CD14-positive monocyte (primary cell): ENCODE measurements at regions not wholly inside any gene's neighbourhood (a gene's known extent, or its start where the extent isn't known, plus 50 kb on each side); places are given as distances from the start of the nearest gene placed in this dataset.

Experiments
- DNase-seq, 3 donors: peaks; one replicate each; pipeline ENCODE4 v3.0.0-alpha.2; 2011 to 2022
- H2AFZ ChIP-seq: 2 replicates; pipeline ENCODE4 v1.6.0; 2012; ENCODE audit warnings: mild to moderate bottlenecking, low read depth, low read length, inconsistent platforms; ENCODE audit not compliant: insufficient read depth, poor library complexity, severe bottlenecking
- H3K27ac ChIP-seq, 2 donors: 1 replicate in 1 of 2; 2 replicates in 1 of 2; pipeline ENCODE4 v1.5.1; 2012 to 2013; ENCODE audit warnings: low read length in 2 of 2, control low read depth in 1 of 2, inconsistent platforms in 1 of 2, low read depth in 1 of 2, mild to moderate bottlenecking in 1 of 2
- H3K27me3 ChIP-seq, 2 donors: one replicate each; pipeline versions ENCODE4 v1.6.0 to v1.6.1; 2011 to 2013; ENCODE audit warnings: low read length in 2 of 2; ENCODE audit not compliant: control insufficient read depth in 2 of 2, insufficient read depth in 2 of 2
- H3K36me3 ChIP-seq, 2 donors: replicated peaks in 1 of 2; 1 replicate in 1 of 2; 2 replicates in 1 of 2; pipeline versions ENCODE4 v1.5.1 to v1.6.1; 2012 to 2013; ENCODE audit warnings: low read length in 2 of 2, control low read depth in 1 of 2, inconsistent platforms in 1 of 2, mild to moderate bottlenecking in 1 of 2; ENCODE audit not compliant: insufficient read depth in 2 of 2, control insufficient read depth in 1 of 2
- H3K4me1 ChIP-seq, 2 donors: 1 replicate in 1 of 2; 2 replicates in 1 of 2; pipeline versions ENCODE4 v1.5.1 to v1.6.1; 2012 to 2013; ENCODE audit warnings: low read length in 2 of 2, control low read depth in 1 of 2, inconsistent platforms in 1 of 2, mild to moderate bottlenecking in 1 of 2, moderate library complexity in 1 of 2; ENCODE audit not compliant: insufficient read depth in 2 of 2, control insufficient read depth in 1 of 2
- H3K4me2 ChIP-seq: replicated peaks from 2 replicates; pipeline ENCODE3; 2012; ENCODE audit warnings: low read length, moderate library complexity, mild to moderate bottlenecking; ENCODE audit not compliant: poor library complexity, severe bottlenecking; ENCODE audit errors: extremely low read depth
- H3K4me3 ChIP-seq, 3 experiments: fragments of 200-600 bp in 1 of 3; sonication (generic) in 1 of 3; replicated peaks in 1 of 3; 1 replicate in 2 of 3; 2 replicates in 1 of 3; pipeline ENCODE4 v1.5.1; 2011 to 2013; ENCODE audit warnings: low read length in 3 of 3, mild to moderate bottlenecking in 3 of 3, control low read depth in 2 of 3, low read depth in 2 of 3, inconsistent platforms in 1 of 3, moderate library complexity in 1 of 3
- H3K79me2 ChIP-seq: 2 replicates; pipeline ENCODE4 v1.6.0; 2012; ENCODE audit warnings: mild to moderate bottlenecking, control low read depth, inconsistent platforms, low read length, moderate library complexity; ENCODE audit not compliant: insufficient read depth
- H3K9ac ChIP-seq: 2 replicates; pipeline ENCODE4 v1.6.0; 2017; ENCODE audit warnings: low read length, mild to moderate bottlenecking; ENCODE audit not compliant: insufficient read depth, poor library complexity, severe bottlenecking
- H3K9me3 ChIP-seq, 2 donors: replicated peaks in 1 of 2; 1 replicate in 1 of 2; 2 replicates in 1 of 2; pipeline versions ENCODE4 v1.5.1 to v1.6.1; 2012 to 2013; ENCODE audit warnings: low read length in 2 of 2, control low read depth in 1 of 2; ENCODE audit not compliant: control insufficient read depth in 1 of 2, insufficient read depth in 1 of 2
- H4K20me1 ChIP-seq: 2 replicates; pipeline ENCODE4 v1.6.0; 2012; ENCODE audit warnings: mild to moderate bottlenecking, low read length, control low read depth, moderate library complexity; ENCODE audit not compliant: insufficient read depth
- H3K27ac Mint-ChIP-seq, 7 donors: one replicate each; pipeline ENCODE4 v1.8.0; 2020; ENCODE audit warnings: mild to moderate bottlenecking in 7 of 7, mixed read lengths in 7 of 7, moderate library complexity in 6 of 7, inconsistent platforms in 2 of 7
- H3K27me3 Mint-ChIP-seq, 3 donors: one replicate each; pipeline ENCODE4 v1.8.0; 2021 to 2022; ENCODE audit warnings: low read depth in 3 of 3, mild to moderate bottlenecking in 3 of 3, mixed read lengths in 3 of 3, moderate library complexity in 3 of 3, inconsistent platforms in 1 of 3
- H3K36me3 Mint-ChIP-seq, 2 donors: one replicate each; pipeline ENCODE4 v1.8.0; 2020; ENCODE audit warnings: mixed read lengths in 2 of 2, inconsistent platforms in 1 of 2, mild to moderate bottlenecking in 1 of 2
- H3K4me1 Mint-ChIP-seq: one replicate; pipeline ENCODE4 v1.8.0; 2020; ENCODE audit warnings: mild to moderate bottlenecking, mixed read lengths
- H3K4me3 Mint-ChIP-seq, 2 donors: one replicate each; pipeline ENCODE4 v1.8.0; 2020; ENCODE audit warnings: mild to moderate bottlenecking in 2 of 2, mixed read lengths in 2 of 2, moderate library complexity in 1 of 2
- H3K9me3 Mint-ChIP-seq, 7 donors: one replicate each; pipeline ENCODE4 v1.8.0; 2020 to 2022; ENCODE audit warnings: mixed read lengths in 7 of 7, mild to moderate bottlenecking in 6 of 7, moderate library complexity in 6 of 7, inconsistent platforms in 2 of 7
- CTCF ChIP-seq: fragments of 200-600 bp; IDR thresholded peaks from one replicate; pipeline ENCODE4 v1.8.0; 2022; ENCODE audit warnings: antibody characterized with exemption, mild to moderate bottlenecking
- WGBS: methylation state at CpG from one replicate; pipeline ENCODE4 v1.1.5; 2013; ENCODE audit warnings: missing lambda C conversion rate; ENCODE audit not compliant: insufficient coverage; 5-methylcytosine and 5-hydroxymethylcytosine counted together
- intact Hi-C, 2 donors: fragments of 100-400 bp; cut with micrococcal nuclease; formaldehyde crosslinking; loops; one replicate each; pipeline versions ENCODE4 v1.15.0 to v1.15.1; 2023

- no peak for TF ChIP-seq CTCF
- Mint-ChIP-seq H3K27me3 (peaks cover 0 to 3% (median 2%) of the 10 kb centered on the region in 3 donors), H3K4me3 (no peak overlapping the region), H3K4me1 (no peaks in the 10 kb centered on the region), H3K27ac (no peak overlapping the region), H3K36me3 (no peaks in the 10 kb centered on the region), H3K9me3 (peaks cover 0 to 8% (median 5%) of the 10 kb centered on the region in 7 donors)
- Histone ChIP-seq H3K27ac (no peak overlapping the region), H2AFZ (no peak overlapping the region), H3K4me2 (no peak overlapping the region), H3K4me3 (no peak overlapping the region), H3K36me3 (no peaks in the 10 kb centered on the region), H3K79me2 (no peaks in the 10 kb centered on the region), H3K9ac (no peak overlapping the region), H4K20me1 (no peaks in the 10 kb centered on the region), H3K4me1 (no peaks in the 10 kb centered on the region), H3K27me3 (no peaks in the 10 kb centered on the region), H3K9me3 (peaks cover 0 to 3% of the 10 kb centered on the region in 2 donors)
- intact Hi-C loops, result no loop called here
- no CpG with 5 or more reads among the region's 4 CpGs for WGBS
- DNase-seq, result no peak
Measured at GRCh38 chr2:66834859-66835258, 399.9 kb downstream of the MEIS1 start.

- no peaks in the 10 kb centered on the region for H3K36me3 Mint-ChIP-seq
- Histone ChIP-seq H3K27me3 (no peaks in the 10 kb centered on the region), H3K4me1 (no peaks in the 10 kb centered on the region), H3K4me3 (no peak overlapping the region), H3K9ac (no peak overlapping the region), H2AFZ (no peak overlapping the region), H3K27ac (no peak overlapping the region), H3K79me2 (no peaks in the 10 kb centered on the region), H3K9me3 (no peaks in the 10 kb centered on the region), H3K36me3 (no peaks in the 10 kb centered on the region), H4K20me1 (no peaks in the 10 kb centered on the region), H3K4me2 (no peak overlapping the region)
- H3K4me1 Mint-ChIP-seq, result no peaks in the 10 kb centered on the region
- H3K4me3 Mint-ChIP-seq, result no peak overlapping the region
- no peak overlapping the region for H3K27ac Mint-ChIP-seq
- intact Hi-C loops, result no loop called here
- H3K9me3 Mint-ChIP-seq, result peaks cover 1 to 5% (median 2%) of the 10 kb centered on the region in 7 donors
- WGBS, result no CpG with 5 or more reads among the region's 1 CpG
- no peak for DNase-seq
- TF ChIP-seq CTCF, result no peak
- peaks cover 0 to 3% (median 0%) of the 10 kb centered on the region in 3 donors for H3K27me3 Mint-ChIP-seq
Measured at GRCh38 chr2:66836851-66837250, 401.9 kb downstream of the MEIS1 start.
